Dedifferentiated amniotic fluid mesenchymal stem cell (primary cell): ENCODE measurements at regions not wholly inside any gene's neighbourhood (a gene's known extent, or its start where the extent isn't known, plus 50 kb on each side); places are given as distances from the start of the nearest gene placed in this dataset.
A peak's percentile ranks its signal among the peaks of the same experiment; 100 is the strongest.

Source experiments
- DNase-seq: peaks from one replicate; pipeline ENCODE4 v3.0.0-alpha.2; 2016; ENCODE audit errors: extremely low spot score

DNA sequence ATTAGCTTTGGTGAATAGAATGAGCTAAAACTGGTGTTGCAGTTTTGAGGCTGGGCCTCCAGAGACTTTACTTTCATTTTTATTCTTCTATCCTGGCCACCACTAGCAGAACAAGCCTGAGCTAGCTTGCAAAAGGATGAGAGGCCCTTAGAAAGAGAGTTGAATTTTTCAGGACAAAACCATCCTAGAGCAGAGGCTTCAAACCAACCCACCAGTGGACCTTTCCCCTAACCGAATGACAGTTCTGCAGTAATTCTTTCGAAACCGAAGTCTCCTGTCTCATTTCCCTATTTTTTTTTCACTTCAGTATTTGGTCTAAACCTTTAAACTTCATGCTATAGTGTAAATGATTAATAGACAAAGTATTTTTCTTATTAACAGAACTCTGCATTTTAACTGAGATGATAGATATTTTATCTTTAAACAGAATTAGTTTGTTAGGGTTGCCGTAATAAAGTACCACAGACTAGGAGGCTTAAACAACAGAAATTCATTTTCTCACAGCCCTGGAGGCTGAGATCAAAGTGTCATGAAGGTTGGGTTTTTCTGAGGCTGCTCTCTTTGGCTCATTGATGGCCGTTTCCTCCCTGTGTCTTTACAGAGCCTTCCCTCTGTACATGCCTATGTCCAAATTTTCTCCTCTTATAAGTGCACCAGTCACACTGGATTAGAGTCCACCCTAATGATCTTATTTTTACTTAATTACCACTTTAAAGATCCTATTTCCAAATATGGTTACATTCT, 80.6 kb upstream of the PAK5 start:
- no peak for DNase-seq

DNA sequence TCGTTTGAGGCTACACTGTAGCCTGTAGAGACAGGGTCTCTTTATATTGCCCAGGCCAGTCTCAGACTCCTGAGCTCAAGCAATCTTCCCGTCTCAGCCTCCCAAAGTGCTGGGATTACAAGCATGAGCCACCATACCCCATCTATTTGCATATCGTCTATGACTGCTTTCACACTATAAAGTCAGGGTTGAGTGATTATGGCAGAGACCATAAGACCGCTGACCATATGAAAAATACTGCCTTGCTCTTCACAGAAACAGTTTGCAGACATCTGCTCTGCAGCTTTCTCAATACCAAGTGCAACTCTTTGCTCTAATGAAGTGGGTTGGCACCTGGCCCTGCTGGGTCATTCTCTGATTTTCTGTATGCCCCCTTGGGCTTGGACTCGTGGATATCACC, 79.5 kb upstream of the PAK5 start:
- no peak for DNase-seq

GRCh38 chr20:9916761-9917160, 77.9 kb upstream of the PAK5 start:
- DNase-seq = no peak

DNA sequence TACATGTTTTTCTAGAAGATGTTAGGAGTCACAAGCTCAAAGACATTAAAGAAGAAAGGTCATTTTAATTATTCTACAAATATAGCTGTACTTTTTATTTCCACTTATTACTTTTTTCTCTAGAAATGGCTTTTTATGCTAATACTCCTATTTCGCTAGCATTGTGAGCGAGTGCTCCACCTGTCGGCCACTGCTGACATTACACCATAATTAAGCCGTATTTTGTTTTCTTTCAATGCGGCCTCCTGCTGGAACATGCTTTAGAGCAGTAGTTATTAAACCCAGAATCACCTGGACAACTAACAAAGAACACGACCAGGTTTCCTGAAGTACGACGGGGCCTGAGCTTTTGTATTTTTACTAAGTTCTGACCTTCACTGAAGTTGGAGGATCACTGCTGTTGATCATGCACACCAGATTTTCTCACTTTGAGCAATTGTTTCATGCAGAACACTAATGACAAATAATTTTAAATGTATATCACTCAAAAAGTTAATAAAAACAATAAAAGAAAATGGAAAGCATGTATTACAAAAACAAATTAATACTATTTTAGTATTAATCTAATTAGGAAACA, 74.1 kb upstream of the PAK5 start:
- DNase-seq = peak; percentile 48

DNA sequence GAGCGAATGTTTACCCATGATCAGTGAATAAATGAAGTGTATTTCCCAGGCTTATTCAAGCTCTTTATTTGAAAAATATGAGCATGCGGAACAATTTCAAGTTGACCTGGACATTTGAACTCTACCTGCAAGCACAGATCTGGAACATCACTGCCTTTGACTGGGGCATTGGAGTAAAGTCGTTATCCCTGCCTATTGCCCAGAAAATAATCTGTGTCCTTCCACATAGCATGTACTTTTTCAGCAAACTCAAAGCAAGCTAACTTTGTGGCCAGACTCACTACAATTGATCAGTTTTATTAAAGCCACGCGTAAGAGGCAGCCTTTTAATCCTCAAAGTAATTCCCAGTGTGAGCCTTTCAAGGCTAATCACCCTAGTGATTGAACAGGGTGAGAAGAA, 73.4 kb upstream of the PAK5 start:
- no peak for DNase-seq

- DNase-seq = no peak
Observed at GRCh38 chr20:9911519-9911918, 72.6 kb upstream of the PAK5 start.

DNA sequence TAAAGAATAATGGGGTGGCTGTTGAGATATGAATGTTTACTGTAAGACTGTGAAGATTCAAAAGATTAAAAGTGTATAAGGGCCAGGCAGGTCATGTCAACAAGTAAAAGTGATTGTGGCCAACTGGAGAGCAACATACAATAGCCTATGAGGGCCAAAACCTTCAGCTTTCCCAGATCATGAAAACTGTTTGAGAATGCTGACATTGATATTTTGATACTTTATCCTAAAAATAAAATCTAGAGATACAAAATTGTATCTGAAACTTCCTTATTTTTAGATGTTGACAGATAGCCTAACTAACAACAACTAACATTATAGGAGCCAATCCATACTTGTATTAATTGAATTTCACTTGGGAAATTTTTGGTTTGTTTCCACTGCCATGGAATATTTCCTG, 70.3 kb upstream of the PAK5 start:
- no peak for DNase-seq

GRCh38 chr20:9903048-9903655, 64.3 kb upstream of the PAK5 start:
- peak; percentile 10 for DNase-seq

GRCh38 chr20:9889270-9889981, 50.5 kb upstream of the PAK5 start:
- DNase-seq = no peak
